ENCODE measurements at regions not wholly inside any gene's neighbourhood (a gene's known extent, or its start where the extent isn't known, plus 50 kb on each side); places are given as distances from the start of the nearest gene placed in this dataset.

DNA sequence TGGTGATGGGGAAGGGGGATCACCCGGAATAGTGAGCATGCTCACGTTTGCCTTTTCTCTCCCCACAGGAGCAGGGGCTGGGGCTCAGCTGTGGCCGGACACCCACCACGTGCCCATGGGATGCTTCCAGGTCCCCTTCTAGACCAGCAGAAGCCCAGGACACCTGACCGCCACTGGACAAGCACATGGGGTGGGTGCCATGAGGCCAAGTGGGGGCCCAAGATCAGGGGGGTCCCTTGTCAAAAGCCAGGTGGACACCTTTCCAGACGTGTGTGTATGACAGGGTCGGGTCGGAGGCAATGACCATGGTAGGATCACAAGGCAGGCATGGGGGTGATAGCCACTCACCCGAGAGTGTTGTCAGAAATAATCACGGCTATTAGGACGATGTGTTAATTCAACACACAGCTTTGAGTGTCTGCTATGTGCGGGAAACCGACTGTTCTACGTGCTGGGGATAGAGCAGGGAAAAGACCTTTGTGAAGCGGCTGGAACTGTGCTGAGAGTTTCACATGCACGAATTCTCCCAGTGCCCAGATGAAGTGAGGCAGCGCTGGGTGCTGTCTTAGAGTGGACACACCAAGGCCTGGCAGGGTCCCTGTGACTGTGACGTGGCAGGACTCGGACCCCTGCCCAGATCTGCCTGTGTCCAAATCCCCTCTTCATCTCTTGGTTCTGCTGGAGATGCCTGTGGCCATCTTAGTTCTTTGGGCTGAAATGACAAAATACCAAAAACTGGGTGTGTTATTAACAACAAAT lies 244.7 kb downstream of the NDUFA10 start:
- CTCF ChIA-PET: no interaction called here
- Histone ChIP-seq H2AFZ (ENCODE audit: low read depth, low read length) (no peak overlapping the region), H3K27me3 (ENCODE audit: control insufficient read depth in 2 of 2, insufficient read depth in 2 of 2, low read length in 2 of 2) (no peaks in the 10 kb centered on the region), H3K27ac (ENCODE audit: insufficient read depth, low read depth, low read length) (no peak overlapping the region), H3K79me2 (ENCODE audit: control insufficient read depth, insufficient read depth, low read length) (no peaks in the 10 kb centered on the region), H3K36me3 (ENCODE audit: control insufficient read depth in 2 of 2, extremely low read depth in 1 of 2, insufficient read depth in 2 of 2, low read length in 2 of 2) (no peaks in the 10 kb centered on the region), H4K20me1 (replicated peaks; ENCODE audit: control insufficient read depth, extremely low read depth, insufficient read depth, low read length) (no peaks in the 10 kb centered on the region), H3K4me2 (ENCODE audit: insufficient read depth, low read length) (no peak overlapping the region), H3K4me1 (ENCODE audit: control insufficient read depth, extremely low read depth, insufficient read depth, low read length) (no peaks in the 10 kb centered on the region), H3K9me1 (replicated peaks; ENCODE audit: control insufficient read depth, extremely low read depth, insufficient read depth, low read length) (no peaks in the 10 kb centered on the region), H3K9me3 (replicated peaks; ENCODE audit: control insufficient read depth, insufficient read depth, low read length) (no peaks in the 10 kb centered on the region), H3K4me3 (replicated peaks in 1 of 3; ENCODE audit: insufficient read depth in 1 of 3, low read depth in 1 of 3, low read length in 3 of 3) (no peak overlapping the region), H3K9ac (replicated peaks; ENCODE audit: extremely low read depth, insufficient read depth, low read length) (no peak overlapping the region)
- TF ChIP-seq EZH2 (IDR thresholded peaks at IDR 0.05; ENCODE audit: borderline replicate concordance, low read depth, low read length, severe bottlenecking) (no peak), POLR2AphosphoS5 (IDR thresholded peaks at IDR 0.05; ENCODE audit: insufficient read depth, low read depth, low read length) (no peak), JUN (IDR thresholded peaks at IDR 0.05; ENCODE audit: borderline replicate concordance, insufficient read depth, insufficient read length, low read depth) (no peak), MYC (IDR thresholded peaks at IDR 0.05; ENCODE audit: low read depth, low read length) (no peak), FOS (IDR thresholded peaks at IDR 0.05; ENCODE audit: borderline replicate concordance, insufficient read depth, low read length) (no peak), GATA2 (IDR thresholded peaks at IDR 0.05; ENCODE audit: insufficient read depth, insufficient read length, low read depth, low read length) (no peak), POLR2A (IDR thresholded peaks at IDR 0.05; ENCODE audit: low read depth, low read length) (no peak)
- TF ChIP-seq, protein P1, sequence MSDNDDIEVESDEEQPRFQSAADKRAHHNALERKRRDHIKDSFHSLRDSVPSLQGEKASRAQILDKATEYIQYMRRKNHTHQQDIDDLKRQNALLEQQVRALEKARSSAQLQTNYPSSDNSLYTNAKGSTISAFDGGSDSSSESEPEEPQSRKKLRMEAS (IDR thresholded peaks at IDR 0.05; ENCODE audit: insufficient read depth, insufficient read length): no peak
- TF ChIP-seq, protein P2, sequence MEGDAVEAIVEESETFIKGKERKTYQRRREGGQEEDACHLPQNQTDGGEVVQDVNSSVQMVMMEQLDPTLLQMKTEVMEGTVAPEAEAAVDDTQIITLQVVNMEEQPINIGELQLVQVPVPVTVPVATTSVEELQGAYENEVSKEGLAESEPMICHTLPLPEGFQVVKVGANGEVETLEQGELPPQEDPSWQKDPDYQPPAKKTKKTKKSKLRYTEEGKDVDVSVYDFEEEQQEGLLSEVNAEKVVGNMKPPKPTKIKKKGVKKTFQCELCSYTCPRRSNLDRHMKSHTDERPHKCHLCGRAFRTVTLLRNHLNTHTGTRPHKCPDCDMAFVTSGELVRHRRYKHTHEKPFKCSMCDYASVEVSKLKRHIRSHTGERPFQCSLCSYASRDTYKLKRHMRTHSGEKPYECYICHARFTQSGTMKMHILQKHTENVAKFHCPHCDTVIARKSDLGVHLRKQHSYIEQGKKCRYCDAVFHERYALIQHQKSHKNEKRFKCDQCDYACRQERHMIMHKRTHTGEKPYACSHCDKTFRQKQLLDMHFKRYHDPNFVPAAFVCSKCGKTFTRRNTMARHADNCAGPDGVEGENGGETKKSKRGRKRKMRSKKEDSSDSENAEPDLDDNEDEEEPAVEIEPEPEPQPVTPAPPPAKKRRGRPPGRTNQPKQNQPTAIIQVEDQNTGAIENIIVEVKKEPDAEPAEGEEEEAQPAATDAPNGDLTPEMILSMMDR (IDR thresholded peaks at IDR 0.05; ENCODE audit: extremely low read depth in 1 of 2, insufficient read depth in 1 of 2, low read depth in 1 of 2, low read length in 2 of 2): no peak
- intact Hi-C loops (cut with micrococcal nuclease) (no loop called here), dilution Hi-C loops (cut with MboI; ENCODE audit: extremely low pct_ligation_motif_present, low sequenced_read_pairs) (no loop called here)
- POLR2A ChIA-PET: no interaction called here
- DNase-seq (ENCODE audit: low read depth, low spot score) (no peak), FAIRE-seq (no peak)
- BruUV-seq (replicated peaks): no TSS peak
